Right lobe of liver (tissue), 4 donors: ENCODE measurements at regions not wholly inside any gene's neighbourhood (a gene's known extent, or its start where the extent isn't known, plus 50 kb on each side); places are given as distances from the start of the nearest gene placed in this dataset.

Source experiments
- CTCF ChIP-seq, 4 donors: fragments of 200-600 bp in 3 of 4; fragments of 450-650 bp in 1 of 4; IDR thresholded peaks; one replicate each; pipeline versions ENCODE4 v1.5.1 to v1.8.0; 2016 to 2022; ENCODE audit warnings: antibody characterized with exemption in 4 of 4, mild to moderate bottlenecking in 2 of 4
- POLR2A ChIP-seq: fragments of 450-650 bp; IDR thresholded peaks from one replicate; pipeline ENCODE4 v1.6.1; 2017; ENCODE audit warnings: antibody characterized with exemption, mild to moderate bottlenecking
- donor health status: DM: no; HTN: no; CAD: no.
- donor health status: DM: no; HTN: no; CAD: no.
- donor health status: DM: no; HTN: yes; CAD: no.

GRCh38 chr6:51282026-51282425, 463.4 kb downstream of the TFAP2B start:
- no peak for TF ChIP-seq CTCF (IDR thresholded peaks at IDR 0.05)
- no peak for TF ChIP-seq POLR2A
